ENCODE measurements at regions not wholly inside any gene's neighbourhood (a gene's known extent, or its start where the extent isn't known, plus 50 kb on each side); places are given as distances from the start of the nearest gene placed in this dataset.

- no peak overlapping the region for H2AFZ ChIP-seq (ENCODE audit: low read length)
- ChIA-PET POLR2A (no interaction called here), CTCF (ENCODE audit: low intra/inter-chr PET ratio, low total read pairs) (no interaction called here)
- no peak overlapping the region for H3K4me3 ChIP-seq (replicated peaks in 1 of 3; ENCODE audit: insufficient read depth in 1 of 3, low read depth in 2 of 3, low read length in 3 of 3)
- H3K4me2 ChIP-seq (ENCODE audit: low read depth, low read length) = no peak overlapping the region
- intact Hi-C loops (cut with micrococcal nuclease; ENCODE audit: unreplicated experiment) (no loop called here), in situ Hi-C loops (cut with HindIII; ENCODE audit: extremely low pct_ligation_motif_present, low pct_unique_long_range_greater_than_20kb) (no loop called here)
- no peak; the same call in 2 of the 3 replicates for ATAC-seq
- H4K20me1 ChIP-seq (ENCODE audit: insufficient read depth, low read length) = no peaks in the 10 kb centered on the region
- TF ChIP-seq ZNF382 (CRISPR knock-in tag; IDR thresholded peaks at IDR 0.05; ENCODE audit: borderline replicate concordance) = no peak
- TF ChIP-seq ZMYM3 (CRISPR knock-in tag; IDR thresholded peaks at IDR 0.05) = no peak
- TF ChIP-seq DNMT3B (CRISPR knock-in tag; conservative IDR thresholded peaks at IDR 0.05) = no peak
- TF ChIP-seq ZNF17 (CRISPR knock-in tag; IDR thresholded peaks at IDR 0.05) = no peak
- TF ChIP-seq REXO4 (CRISPR knock-in tag; IDR thresholded peaks at IDR 0.05; ENCODE audit: borderline replicate concordance) = no peak
- no peak for TF ChIP-seq ZNF761 (CRISPR knock-in tag; conservative IDR thresholded peaks at IDR 0.05)
- TF ChIP-seq ZNF337 (CRISPR knock-in tag; IDR thresholded peaks at IDR 0.05; ENCODE audit: borderline replicate concordance, low read depth) = no peak
- TF ChIP-seq SRF (IDR thresholded peaks at IDR 0.05; ENCODE audit: low read depth, low read length) = no peak
- TF ChIP-seq ZNF569 (CRISPR knock-in tag; IDR thresholded peaks at IDR 0.05; ENCODE audit: borderline replicate concordance) = no peak
- no peak for TF ChIP-seq ZSCAN9 (CRISPR knock-in tag; IDR thresholded peaks at IDR 0.05; ENCODE audit: borderline replicate concordance)
- no peak for TF ChIP-seq HBP1 (CRISPR knock-in tag; IDR thresholded peaks at IDR 0.05; ENCODE audit: low read depth)
- no peak for TF ChIP-seq SIX1 (CRISPR knock-in tag; IDR thresholded peaks at IDR 0.05; ENCODE audit: borderline replicate concordance)
- no peak for TF ChIP-seq NPAS2 (CRISPR knock-in tag; IDR thresholded peaks at IDR 0.05; ENCODE audit: borderline replicate concordance)
- TF ChIP-seq MAF1 (CRISPR knock-in tag; IDR thresholded peaks at IDR 0.05; ENCODE audit: borderline replicate concordance) = no peak
- H3K27me3 ChIP-seq (ENCODE audit: control insufficient read depth in 1 of 2, insufficient read depth in 2 of 2, low read length in 2 of 2) = no peaks in the 10 kb centered on the region
- no peak overlapping the region for H3K9ac ChIP-seq (ENCODE audit: insufficient read depth, low read depth, low read length)
- no TSS peak for BruUV-seq (replicated peaks)
- no peaks in the 10 kb centered on the region for H3K79me2 ChIP-seq (ENCODE audit: insufficient read depth, low read length)
- H3K36me3 ChIP-seq (replicated peaks in 1 of 2; ENCODE audit: control insufficient read depth in 1 of 2, insufficient read depth in 2 of 2, low read length in 2 of 2) = no peaks in the 10 kb centered on the region
- no peak for FAIRE-seq
- H3K9me3 ChIP-seq (ENCODE audit: low read length) = no peaks in the 10 kb centered on the region
- H3K27ac ChIP-seq (ENCODE audit: extremely low read length, insufficient read depth, low read length) = no peak overlapping the region
- 0% methylated on average over 2 of the region's 3 CpGs for WGBS (ENCODE audit: low lambda C conversion rate)
- H3K4me1 ChIP-seq (ENCODE audit: insufficient read depth, low read length) = no peaks in the 10 kb centered on the region
- no peak for DNase-seq (ENCODE audit: low spot score)
Measured at GRCh38 chr13:64130171-64130570, 2714.5 kb upstream of the PCDH20 start.
